Thyroid gland (tissue), 4 donors: ENCODE measurements at regions not wholly inside any gene's neighbourhood (a gene's known extent, or its start where the extent isn't known, plus 50 kb on each side); places are given as distances from the start of the nearest gene placed in this dataset.

Experiments
- CTCF ChIP-seq, 6 experiments: fragments of 200-600 bp in 3 of 6; fragments of 450-650 bp in 3 of 6; sonication (generic) in 3 of 6; IDR thresholded peaks; one replicate each; pipeline ENCODE4 v1.5.1; 2016 to 2019; ENCODE audit warnings: antibody characterized with exemption in 6 of 6, mild to moderate bottlenecking in 2 of 6, inconsistent platforms in 1 of 6, moderate library complexity in 1 of 6
- POLR2A ChIP-seq, 2 donors: fragments of 450-650 bp; IDR thresholded peaks; one replicate each; pipeline ENCODE4 v1.6.1; 2017; ENCODE audit warnings: antibody characterized with exemption in 2 of 2, mild to moderate bottlenecking in 2 of 2, moderate library complexity in 1 of 2

DNA sequence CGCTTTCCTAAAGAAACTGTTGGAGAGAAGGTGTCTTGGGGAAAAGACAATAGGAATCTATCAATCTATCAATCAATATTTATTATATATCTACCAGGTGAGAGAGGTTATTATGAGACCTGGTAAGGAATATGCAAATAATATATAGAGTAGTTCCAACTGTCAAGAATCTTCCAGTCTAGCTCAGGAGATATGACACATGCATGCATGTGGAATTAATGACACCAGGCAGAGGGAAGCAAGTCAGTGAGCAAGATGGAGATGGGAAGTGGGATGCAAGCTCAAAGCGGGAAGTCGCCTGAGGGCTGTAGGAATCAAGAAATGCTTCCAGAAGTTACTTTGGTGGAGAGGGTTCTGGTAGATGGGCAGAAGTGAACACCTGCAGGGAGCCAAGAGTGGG lies 187.4 kb upstream of the NRP1 start:
- TF ChIP-seq CTCF (IDR thresholded peaks at IDR 0.05) (no peak), POLR2A (IDR thresholded peaks at IDR 0.05) (no peak)
